ENCODE measurements at regions not wholly inside any gene's neighbourhood (a gene's known extent, or its start where the extent isn't known, plus 50 kb on each side); places are given as distances from the start of the nearest gene placed in this dataset.
"Not testable (repeated sequence)": the region's sequence is repeated elsewhere in the genome, so short reads cannot be mapped to it uniquely, and the experiment has no call there.

GRCh38 chr12:23285764-23286530, 661.0 kb downstream of the ETNK1 start:
- not testable (repeated sequence) for DNase-seq

DNA sequence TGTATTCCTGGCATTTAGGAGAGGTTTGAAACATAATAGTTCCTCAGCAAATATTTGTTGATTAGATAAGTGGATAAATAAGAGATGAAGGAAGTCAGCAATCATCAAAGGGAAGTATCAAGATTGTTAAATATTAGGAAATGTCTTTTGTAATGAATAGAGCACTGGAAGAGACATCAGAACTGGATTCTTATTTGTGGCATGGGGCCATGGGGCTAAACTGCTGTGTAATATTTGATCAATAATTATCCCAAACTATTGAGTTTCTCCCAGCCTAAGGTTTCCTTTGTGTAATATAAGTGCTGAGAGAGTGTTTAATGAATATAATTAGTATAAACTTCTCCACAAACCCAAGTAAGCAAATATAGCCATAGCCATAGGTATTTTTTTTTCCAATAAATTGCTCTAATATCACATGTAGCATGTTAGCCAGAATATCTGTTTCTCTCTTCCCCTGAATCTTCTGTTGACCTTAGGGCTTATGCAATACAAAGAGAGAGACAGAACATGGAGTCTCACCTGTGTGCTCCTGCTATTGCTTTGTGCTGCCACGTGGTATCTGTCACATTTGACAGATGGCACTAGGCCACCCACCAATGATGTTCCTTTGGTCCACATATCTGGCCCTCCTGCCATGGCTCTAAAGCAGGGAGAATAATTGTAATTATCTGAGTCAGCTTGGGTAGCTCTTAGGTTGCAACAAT, 658.7 kb downstream of the SOX5 start:
- DNase-seq = no peak

DNA sequence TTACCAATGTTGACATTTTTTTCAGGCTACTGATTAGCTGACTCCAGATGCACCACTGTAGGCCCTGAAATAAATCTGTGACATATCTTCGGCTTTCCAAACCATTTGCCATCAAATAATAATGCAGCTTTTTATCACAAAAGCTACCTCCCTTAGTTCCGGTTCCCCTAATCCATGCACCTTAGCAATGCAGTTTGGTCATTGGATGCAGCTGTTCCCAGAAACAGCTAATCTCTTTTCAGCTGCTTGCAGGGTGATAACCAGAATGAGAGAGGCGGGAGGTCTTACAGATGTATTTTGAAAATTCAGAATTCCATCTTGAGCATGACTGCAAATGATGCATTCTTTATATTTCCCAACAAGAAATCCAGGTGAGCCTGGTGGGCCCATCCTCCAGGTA, 646.2 kb downstream of the SOX5 start:
- DNase-seq = no peak

DNA sequence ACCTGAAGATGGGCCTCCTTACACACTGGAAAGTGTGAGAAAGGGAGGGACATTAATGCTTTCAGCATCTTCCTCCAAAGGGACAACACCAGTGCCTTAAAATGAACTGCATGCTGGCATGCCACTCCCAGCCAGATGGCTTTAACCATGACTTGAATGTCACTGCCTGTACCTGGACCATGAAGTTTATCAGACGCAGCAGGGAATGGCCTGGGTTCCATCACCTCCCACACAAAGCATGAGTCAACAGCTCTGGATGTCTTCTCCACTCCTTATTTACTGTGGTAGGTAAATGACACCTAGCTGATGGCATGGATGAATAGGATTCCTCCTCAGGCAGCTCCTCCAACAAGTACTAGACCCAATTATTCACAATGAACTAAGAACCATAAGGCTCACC, 645.6 kb downstream of the SOX5 start:
- DNase-seq = no peak

- DNase-seq = no peak
These were observed 615.5 kb downstream of the SOX5 start for GRCh38 chr12:23333938-23334337.

DNA sequence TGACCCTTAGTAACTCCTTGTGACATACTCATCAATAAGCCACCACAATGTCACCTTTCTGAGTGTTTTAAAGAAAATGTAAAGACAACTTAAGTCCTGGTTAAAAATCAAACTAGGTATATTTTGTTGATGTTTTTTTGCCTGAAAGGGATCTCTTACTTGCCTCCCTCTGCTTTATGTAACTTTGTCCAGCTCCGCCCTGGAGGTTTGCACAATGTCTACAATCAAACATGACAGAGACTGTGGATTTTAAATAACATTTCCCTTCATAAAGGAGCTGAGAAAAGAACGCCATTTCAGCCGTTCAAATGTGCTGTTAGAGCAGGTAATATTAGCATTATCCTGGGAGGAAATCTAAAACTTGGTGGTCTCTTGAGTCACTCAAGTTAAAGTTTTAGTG, 613.9 kb downstream of the SOX5 start:
- DNase-seq = no peak

GRCh38 chr12:23337213-23337612, 612.3 kb downstream of the SOX5 start:
- DNase-seq = no peak

DNA sequence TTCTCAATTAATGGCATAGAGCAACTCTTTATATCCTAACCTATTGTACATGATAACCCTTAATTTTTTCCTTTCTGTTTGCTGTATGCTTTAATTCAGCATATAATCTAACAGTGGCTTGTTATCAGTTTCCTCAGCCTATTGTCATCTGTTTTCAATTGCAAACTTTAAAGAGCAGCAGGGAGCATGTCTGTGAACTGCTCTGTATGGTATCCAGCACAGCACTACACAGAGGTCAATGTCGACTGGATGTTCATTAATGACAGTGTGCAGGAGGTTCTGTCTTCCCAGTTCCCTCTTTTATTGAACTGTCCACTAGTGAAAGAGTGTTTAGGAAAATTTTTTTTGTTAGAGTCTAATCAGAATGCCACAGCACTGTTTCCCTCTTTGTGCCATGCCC, 609.1 kb downstream of the SOX5 start:
- DNase-seq = no peak

GRCh38 chr12:23342407-23342806, 607.1 kb downstream of the SOX5 start:
- DNase-seq = no peak

DNA sequence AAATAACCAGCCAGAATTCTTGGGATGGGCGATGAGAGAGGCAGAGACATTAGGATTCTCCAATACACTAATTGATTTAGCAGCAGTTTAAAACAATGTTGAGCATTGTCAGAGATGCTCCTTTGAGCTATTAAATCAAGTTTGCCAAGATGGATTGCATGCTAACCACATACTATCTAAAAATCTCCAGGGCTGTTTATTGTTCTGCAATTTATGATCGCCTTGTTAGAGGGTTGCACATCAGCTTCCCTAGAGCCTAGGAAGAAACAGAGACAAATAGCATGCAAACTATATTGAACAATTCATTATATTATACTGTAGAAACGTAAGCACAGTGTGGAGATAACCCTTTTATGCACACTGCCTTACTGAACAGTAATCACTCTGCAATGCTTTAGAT, 599.9 kb downstream of the SOX5 start:
- no peak for DNase-seq

DNA sequence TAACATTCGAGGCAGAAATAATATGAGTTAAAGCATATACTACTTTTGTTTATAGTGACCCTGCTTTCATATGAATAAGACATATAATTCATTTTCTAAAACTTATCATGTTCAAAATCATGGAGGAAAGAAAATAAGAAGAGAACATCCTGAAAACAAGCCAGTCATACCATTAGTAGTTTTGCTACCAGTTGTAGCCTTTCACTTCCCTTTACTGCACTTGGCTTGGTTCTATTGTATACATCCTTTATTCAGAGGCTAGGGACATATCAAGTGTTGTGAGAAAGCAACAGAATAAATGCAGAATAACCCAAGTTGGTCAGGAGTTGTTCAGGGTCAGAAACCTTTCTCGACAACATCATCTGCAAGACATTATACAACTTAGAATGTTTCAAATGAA, 598.7 kb downstream of the SOX5 start:
- DNase-seq = no peak

- DNase-seq = no peak
These were observed 596.8 kb downstream of the SOX5 start for GRCh38 chr12:23352670-23353069.

- DNase-seq = no peak
These were observed 594.7 kb downstream of the SOX5 start for GRCh38 chr12:23354800-23355199.

DNA sequence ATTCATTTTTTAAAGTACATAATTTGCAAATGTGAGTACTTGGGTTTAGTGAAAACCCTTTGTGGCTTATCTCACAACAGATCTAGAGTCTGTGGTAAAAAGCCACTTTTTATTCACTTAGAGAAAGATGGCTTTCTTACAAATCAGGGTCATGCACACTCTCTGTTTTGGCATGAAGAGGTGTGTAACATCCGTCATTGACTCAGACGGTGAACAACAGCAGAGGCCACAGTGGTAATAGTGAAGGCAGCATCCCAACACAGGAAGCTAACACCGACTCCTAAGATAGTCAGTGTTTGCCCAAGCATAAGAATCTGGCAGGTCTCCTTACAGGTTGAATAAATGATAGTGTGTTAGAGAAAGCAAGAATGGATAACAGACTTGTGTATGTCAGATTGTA, 593.0 kb downstream of the SOX5 start:
- DNase-seq = no peak

DNA sequence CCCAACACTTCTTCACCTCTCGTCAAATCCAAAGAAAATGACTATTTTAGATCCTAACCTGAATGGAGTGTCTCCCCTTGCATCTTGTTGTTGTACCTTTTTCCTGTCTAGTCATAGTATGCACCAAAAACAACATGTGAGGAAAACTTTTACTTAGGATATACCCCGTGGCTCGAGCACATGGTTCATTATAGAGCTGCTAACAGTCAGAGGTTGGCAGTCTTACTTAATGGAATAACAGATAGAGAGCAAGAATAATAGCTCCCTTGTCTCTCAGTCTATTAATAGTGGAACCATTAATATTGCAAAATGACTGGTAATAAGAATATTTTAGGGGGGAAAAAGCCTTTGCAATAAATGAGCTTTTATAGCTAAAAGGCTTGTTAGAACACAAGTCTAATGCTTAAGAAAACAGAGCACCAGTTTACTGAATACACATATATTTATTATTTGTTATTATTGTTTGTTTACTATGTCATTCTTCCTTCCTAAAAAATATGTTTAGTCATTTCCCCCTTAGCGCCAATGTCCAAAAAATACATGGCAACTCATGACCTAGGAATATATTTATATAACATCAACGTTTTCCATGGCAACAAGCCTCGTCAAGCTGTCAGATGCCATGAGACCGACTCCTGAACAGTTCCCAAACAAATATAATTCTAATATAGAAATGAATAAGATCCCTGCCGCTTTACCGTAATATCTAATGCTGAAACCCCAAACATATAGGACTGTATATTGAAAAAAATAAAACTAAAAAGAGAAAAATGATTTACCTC, 592.4 kb downstream of the SOX5 start:
- no peak for DNase-seq

GRCh38 chr12:23359975-23360701, 589.3 kb downstream of the SOX5 start:
- no peak for DNase-seq

DNA sequence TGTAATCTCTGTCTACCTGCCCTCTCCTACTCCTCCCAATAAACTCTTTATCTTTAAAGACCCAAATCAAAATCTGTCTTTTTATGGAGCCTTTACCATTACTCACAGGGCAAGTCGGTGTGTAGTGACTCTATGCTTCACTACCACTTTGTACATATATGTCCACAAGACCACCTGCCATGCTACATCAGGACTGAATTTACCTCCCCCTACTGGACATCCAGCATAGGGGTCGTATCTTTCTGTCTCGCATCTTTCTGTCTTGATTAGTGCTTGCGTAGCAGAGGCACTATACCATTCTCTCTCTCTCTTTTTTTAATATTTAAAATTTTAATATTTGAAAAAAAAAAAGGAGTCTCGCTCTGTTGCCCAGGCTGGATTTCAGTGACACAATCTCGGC, 587.5 kb downstream of the SOX5 start:
- no peak for DNase-seq

GRCh38 chr12:23368590-23368989, 580.9 kb downstream of the SOX5 start:
- DNase-seq = no peak

- no peak for DNase-seq
These were observed 573.8 kb downstream of the SOX5 start for GRCh38 chr12:23375621-23376020.

GRCh38 chr12:23376238-23376637, 573.2 kb downstream of the SOX5 start:
- DNase-seq = no peak

GRCh38 chr12:23380419-23381100, 568.9 kb downstream of the SOX5 start:
- DNase-seq = no peak

GRCh38 chr12:23388898-23389297, 560.6 kb downstream of the SOX5 start:
- not testable (repeated sequence) for DNase-seq

GRCh38 chr12:23389315-23389714, 560.2 kb downstream of the SOX5 start:
- DNase-seq = not testable (repeated sequence)
